H1 (cell line): ENCODE measurements at regions not wholly inside any gene's neighbourhood (a gene's known extent, or its start where the extent isn't known, plus 50 kb on each side); places are given as distances from the start of the nearest gene placed in this dataset.

Source experiments
- KDM5A ChIP-seq: fragments of 200-600 bp; IDR thresholded peaks from 2 replicates; pipeline ENCODE4 v1.7.1; 2012; ENCODE audit warnings: mild to moderate bottlenecking, low read length, inconsistent platforms, mixed read lengths
- MAFK ChIP-seq: IDR thresholded peaks from 2 replicates; pipeline ENCODE4 v1.6.1; 2012; ENCODE audit warnings: low read depth, mild to moderate bottlenecking, improper control_type of control experiment, low read length
- ZNF274 ChIP-seq: IDR thresholded peaks from 2 replicates; pipeline ENCODE4 v1.7.0; 2012; ENCODE audit warnings: low read length, borderline replicate concordance; ENCODE audit errors: extremely low read depth
- TF ChIP-seq, protein P1 (sequence below): fragments of 300-600 bp; sonication (generic); IDR thresholded peaks from 2 replicates; pipeline ENCODE4 v1.7.1; 2012; ENCODE audit warnings: low read length, moderate library complexity, mild to moderate bottlenecking, inconsistent platforms; ENCODE audit not compliant: insufficient replicate concordance

- TF ChIP-seq, protein P1, sequence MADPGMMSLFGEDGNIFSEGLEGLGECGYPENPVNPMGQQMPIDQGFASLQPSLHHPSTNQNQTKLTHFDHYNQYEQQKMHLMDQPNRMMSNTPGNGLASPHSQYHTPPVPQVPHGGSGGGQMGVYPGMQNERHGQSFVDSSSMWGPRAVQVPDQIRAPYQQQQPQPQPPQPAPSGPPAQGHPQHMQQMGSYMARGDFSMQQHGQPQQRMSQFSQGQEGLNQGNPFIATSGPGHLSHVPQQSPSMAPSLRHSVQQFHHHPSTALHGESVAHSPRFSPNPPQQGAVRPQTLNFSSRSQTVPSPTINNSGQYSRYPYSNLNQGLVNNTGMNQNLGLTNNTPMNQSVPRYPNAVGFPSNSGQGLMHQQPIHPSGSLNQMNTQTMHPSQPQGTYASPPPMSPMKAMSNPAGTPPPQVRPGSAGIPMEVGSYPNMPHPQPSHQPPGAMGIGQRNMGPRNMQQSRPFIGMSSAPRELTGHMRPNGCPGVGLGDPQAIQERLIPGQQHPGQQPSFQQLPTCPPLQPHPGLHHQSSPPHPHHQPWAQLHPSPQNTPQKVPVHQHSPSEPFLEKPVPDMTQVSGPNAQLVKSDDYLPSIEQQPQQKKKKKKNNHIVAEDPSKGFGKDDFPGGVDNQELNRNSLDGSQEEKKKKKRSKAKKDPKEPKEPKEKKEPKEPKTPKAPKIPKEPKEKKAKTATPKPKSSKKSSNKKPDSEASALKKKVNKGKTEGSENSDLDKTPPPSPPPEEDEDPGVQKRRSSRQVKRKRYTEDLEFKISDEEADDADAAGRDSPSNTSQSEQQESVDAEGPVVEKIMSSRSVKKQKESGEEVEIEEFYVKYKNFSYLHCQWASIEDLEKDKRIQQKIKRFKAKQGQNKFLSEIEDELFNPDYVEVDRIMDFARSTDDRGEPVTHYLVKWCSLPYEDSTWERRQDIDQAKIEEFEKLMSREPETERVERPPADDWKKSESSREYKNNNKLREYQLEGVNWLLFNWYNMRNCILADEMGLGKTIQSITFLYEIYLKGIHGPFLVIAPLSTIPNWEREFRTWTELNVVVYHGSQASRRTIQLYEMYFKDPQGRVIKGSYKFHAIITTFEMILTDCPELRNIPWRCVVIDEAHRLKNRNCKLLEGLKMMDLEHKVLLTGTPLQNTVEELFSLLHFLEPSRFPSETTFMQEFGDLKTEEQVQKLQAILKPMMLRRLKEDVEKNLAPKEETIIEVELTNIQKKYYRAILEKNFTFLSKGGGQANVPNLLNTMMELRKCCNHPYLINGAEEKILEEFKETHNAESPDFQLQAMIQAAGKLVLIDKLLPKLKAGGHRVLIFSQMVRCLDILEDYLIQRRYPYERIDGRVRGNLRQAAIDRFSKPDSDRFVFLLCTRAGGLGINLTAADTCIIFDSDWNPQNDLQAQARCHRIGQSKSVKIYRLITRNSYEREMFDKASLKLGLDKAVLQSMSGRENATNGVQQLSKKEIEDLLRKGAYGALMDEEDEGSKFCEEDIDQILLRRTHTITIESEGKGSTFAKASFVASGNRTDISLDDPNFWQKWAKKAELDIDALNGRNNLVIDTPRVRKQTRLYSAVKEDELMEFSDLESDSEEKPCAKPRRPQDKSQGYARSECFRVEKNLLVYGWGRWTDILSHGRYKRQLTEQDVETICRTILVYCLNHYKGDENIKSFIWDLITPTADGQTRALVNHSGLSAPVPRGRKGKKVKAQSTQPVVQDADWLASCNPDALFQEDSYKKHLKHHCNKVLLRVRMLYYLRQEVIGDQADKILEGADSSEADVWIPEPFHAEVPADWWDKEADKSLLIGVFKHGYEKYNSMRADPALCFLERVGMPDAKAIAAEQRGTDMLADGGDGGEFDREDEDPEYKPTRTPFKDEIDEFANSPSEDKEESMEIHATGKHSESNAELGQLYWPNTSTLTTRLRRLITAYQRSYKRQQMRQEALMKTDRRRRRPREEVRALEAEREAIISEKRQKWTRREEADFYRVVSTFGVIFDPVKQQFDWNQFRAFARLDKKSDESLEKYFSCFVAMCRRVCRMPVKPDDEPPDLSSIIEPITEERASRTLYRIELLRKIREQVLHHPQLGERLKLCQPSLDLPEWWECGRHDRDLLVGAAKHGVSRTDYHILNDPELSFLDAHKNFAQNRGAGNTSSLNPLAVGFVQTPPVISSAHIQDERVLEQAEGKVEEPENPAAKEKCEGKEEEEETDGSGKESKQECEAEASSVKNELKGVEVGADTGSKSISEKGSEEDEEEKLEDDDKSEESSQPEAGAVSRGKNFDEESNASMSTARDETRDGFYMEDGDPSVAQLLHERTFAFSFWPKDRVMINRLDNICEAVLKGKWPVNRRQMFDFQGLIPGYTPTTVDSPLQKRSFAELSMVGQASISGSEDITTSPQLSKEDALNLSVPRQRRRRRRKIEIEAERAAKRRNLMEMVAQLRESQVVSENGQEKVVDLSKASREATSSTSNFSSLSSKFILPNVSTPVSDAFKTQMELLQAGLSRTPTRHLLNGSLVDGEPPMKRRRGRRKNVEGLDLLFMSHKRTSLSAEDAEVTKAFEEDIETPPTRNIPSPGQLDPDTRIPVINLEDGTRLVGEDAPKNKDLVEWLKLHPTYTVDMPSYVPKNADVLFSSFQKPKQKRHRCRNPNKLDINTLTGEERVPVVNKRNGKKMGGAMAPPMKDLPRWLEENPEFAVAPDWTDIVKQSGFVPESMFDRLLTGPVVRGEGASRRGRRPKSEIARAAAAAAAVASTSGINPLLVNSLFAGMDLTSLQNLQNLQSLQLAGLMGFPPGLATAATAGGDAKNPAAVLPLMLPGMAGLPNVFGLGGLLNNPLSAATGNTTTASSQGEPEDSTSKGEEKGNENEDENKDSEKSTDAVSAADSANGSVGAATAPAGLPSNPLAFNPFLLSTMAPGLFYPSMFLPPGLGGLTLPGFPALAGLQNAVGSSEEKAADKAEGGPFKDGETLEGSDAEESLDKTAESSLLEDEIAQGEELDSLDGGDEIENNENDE: no peak
- TF ChIP-seq KDM5A (no peak), MAFK (no peak), ZNF274 (no peak)
Observed at GRCh38 chr9:4424038-4424437, 66.2 kb upstream of the SLC1A1 start (continued).
